HL-60 (cell line): ENCODE measurements at regions not wholly inside any gene's neighbourhood (a gene's known extent, or its start where the extent isn't known, plus 50 kb on each side); places are given as distances from the start of the nearest gene placed in this dataset.
A peak's percentile ranks its signal among the peaks of the same experiment; 100 is the strongest.

Experiments
- DNase-seq, 2 experiments: peaks; one replicate each; pipeline ENCODE4 v3.0.0-alpha.2; 2010 to 2020; ENCODE audit warnings: low read depth in 1 of 2, low spot score in 1 of 2
- H3K27ac ChIP-seq: fragments of 250-450 bp; sonication (Bioruptor Pico); replicated peaks from 2 replicates; pipeline ENCODE4 v1.5.1; 2020; ENCODE audit warnings: mild to moderate bottlenecking, moderate library complexity
- H3K27me3 ChIP-seq: fragments of 250-450 bp; sonication (Bioruptor Pico); 2 replicates; pipeline ENCODE4 v1.5.1; 2021; ENCODE audit warnings: mild to moderate bottlenecking, moderate library complexity; ENCODE audit not compliant: insufficient read depth, poor library complexity, severe bottlenecking
- H3K4me3 ChIP-seq: replicated peaks from 2 replicates; pipeline ENCODE4 v1.5.1; 2011; ENCODE audit warnings: mild to moderate bottlenecking, control low read depth, low read length; ENCODE audit not compliant: insufficient read depth
- CTCF ChIP-seq: IDR thresholded peaks from one replicate; pipeline ENCODE4 v1.5.1; 2011; ENCODE audit warnings: low read length, control low read depth, inconsistent platforms; ENCODE audit not compliant: insufficient read depth
- GABPA ChIP-seq: IDR thresholded peaks from 2 replicates; pipeline ENCODE4 v1.6.1; 2012; ENCODE audit warnings: low read depth
- POLR2AphosphoS5 ChIP-seq: IDR thresholded peaks from 2 replicates; pipeline ENCODE4 v1.6.1; 2012; ENCODE audit warnings: low read depth
- REST ChIP-seq: IDR thresholded peaks from 2 replicates; pipeline ENCODE4 v1.6.1; 2012; ENCODE audit warnings: low read depth; ENCODE audit not compliant: insufficient replicate concordance
- SPI1 ChIP-seq: IDR thresholded peaks from 2 replicates; pipeline ENCODE4 v1.6.1; 2012; ENCODE audit warnings: low read depth, mild to moderate bottlenecking, borderline replicate concordance

- Histone ChIP-seq H3K27ac (no peak overlapping the region), H3K27me3 (no peaks in the 10 kb centered on the region), H3K4me3 (no peak overlapping the region)
- no peak for DNase-seq
- TF ChIP-seq CTCF, result no peak
- TF ChIP-seq POLR2AphosphoS5, result no peak
- TF ChIP-seq GABPA, result no peak
- TF ChIP-seq SPI1, result no peak
- TF ChIP-seq REST, result no peak
Observed at GRCh38 chr13:107529035-107529434, 686.3 kb downstream of the LIG4 start.

GRCh38 chr13:107518780-107519179 is 696.6 kb downstream of the LIG4 start:
- DNase-seq, result peak in 1 of 2 experiments; percentile 0
- Histone ChIP-seq H3K27me3 (no peaks in the 10 kb centered on the region), H3K27ac (no peak overlapping the region), H3K4me3 (no peak overlapping the region)
- no peak for TF ChIP-seq CTCF
- TF ChIP-seq GABPA, result no peak
- TF ChIP-seq SPI1, result no peak
- TF ChIP-seq REST, result no peak
- no peak for TF ChIP-seq POLR2AphosphoS5

GRCh38 chr13:107518292-107518691 is 697.0 kb downstream of the LIG4 start:
- TF ChIP-seq POLR2AphosphoS5, result no peak
- peak; percentile 90 for TF ChIP-seq REST
- H3K4me3 ChIP-seq, result no peak overlapping the region
- H3K27ac ChIP-seq, result no peak overlapping the region
- DNase-seq, result no peak
- no peaks in the 10 kb centered on the region for H3K27me3 ChIP-seq

- H3K27me3 ChIP-seq, result no peaks in the 10 kb centered on the region
- no peak for DNase-seq
- H3K27ac ChIP-seq, result no peak overlapping the region
- H3K4me3 ChIP-seq, result no peak overlapping the region
- TF ChIP-seq REST (no peak), POLR2AphosphoS5 (no peak), CTCF (no peak), SPI1 (no peak), GABPA (no peak)
Observed at GRCh38 chr13:107516517-107516916, 698.8 kb downstream of the LIG4 start.
